H1 (cell line): ENCODE measurements at regions not wholly inside any gene's neighbourhood (a gene's known extent, or its start where the extent isn't known, plus 50 kb on each side); places are given as distances from the start of the nearest gene placed in this dataset.

Experiments used
- JUN ChIP-seq: IDR thresholded peaks from 2 replicates; pipeline ENCODE4 v1.6.1; 2011; ENCODE audit warnings: low read depth, mild to moderate bottlenecking, improper control_type of control experiment, low read length
- TAF7 ChIP-seq: optimal IDR thresholded peaks from 2 replicates; pipeline ENCODE3; 2011; ENCODE audit warnings: low read depth, mild to moderate bottlenecking, inconsistent platforms, low read length, moderate library complexity, borderline replicate concordance

- TF ChIP-seq TAF7 (no peak), JUN (no peak)
These were observed 308.3 kb downstream of the FOXL1 start (continued) for GRCh38 chr16:86886651-86887050.
